ENCODE measurements at regions not wholly inside any gene's neighbourhood (a gene's known extent, or its start where the extent isn't known, plus 50 kb on each side); places are given as distances from the start of the nearest gene placed in this dataset.

GRCh38 chr14:28143316-28143715, 623.3 kb upstream of the FOXG1 start:
- Histone ChIP-seq H3K27ac (no peak overlapping the region), H3K4me3 (no peak overlapping the region), H3K9me3 (ENCODE audit: low read depth) (no peaks in the 10 kb centered on the region), H3K27me3 (no peaks in the 10 kb centered on the region), H3K36me3 (no peaks in the 10 kb centered on the region), H3K4me1 (ENCODE audit: low read depth) (no peaks in the 10 kb centered on the region)
- DNase-seq (ENCODE audit: low read depth in 1 of 2, low spot score in 1 of 2), result no peak
- TF ChIP-seq CTCF (IDR thresholded peaks at IDR 0.05; ENCODE audit: low read depth, low read length), result no peak

DNA sequence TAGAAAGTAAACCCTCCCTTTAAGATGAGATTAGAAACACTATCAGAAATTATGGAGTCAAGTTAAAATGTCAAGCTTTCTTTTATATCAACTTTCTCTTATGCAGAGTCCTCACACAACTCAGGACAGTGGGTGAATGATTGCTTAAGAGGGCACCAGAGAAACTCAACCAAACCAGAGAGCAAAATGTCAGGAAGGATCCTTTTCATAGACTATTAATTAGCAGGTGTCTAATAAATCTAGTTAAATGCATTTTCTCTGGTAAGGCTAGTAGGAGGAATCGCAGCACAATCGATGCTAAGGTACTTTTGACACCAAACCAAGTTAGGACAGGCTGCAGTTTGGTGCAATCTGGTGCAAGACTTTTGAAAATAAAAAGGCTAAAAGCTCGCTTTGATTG, 614.7 kb upstream of the FOXG1 start:
- H3K9me3 ChIP-seq (ENCODE audit: low read depth), result no peaks in the 10 kb centered on the region
- no peaks in the 10 kb centered on the region for H3K27me3 ChIP-seq
- H3K27ac ChIP-seq, result no peak overlapping the region
- TF ChIP-seq CTCF (IDR thresholded peaks at IDR 0.05; ENCODE audit: low read depth, low read length), result no peak
- DNase-seq (ENCODE audit: low read depth in 1 of 2, low spot score in 1 of 2), result no peak
- no peak overlapping the region for H3K4me3 ChIP-seq
- H3K4me1 ChIP-seq (ENCODE audit: low read depth), result no peaks in the 10 kb centered on the region
- H3K36me3 ChIP-seq, result no peaks in the 10 kb centered on the region

DNA sequence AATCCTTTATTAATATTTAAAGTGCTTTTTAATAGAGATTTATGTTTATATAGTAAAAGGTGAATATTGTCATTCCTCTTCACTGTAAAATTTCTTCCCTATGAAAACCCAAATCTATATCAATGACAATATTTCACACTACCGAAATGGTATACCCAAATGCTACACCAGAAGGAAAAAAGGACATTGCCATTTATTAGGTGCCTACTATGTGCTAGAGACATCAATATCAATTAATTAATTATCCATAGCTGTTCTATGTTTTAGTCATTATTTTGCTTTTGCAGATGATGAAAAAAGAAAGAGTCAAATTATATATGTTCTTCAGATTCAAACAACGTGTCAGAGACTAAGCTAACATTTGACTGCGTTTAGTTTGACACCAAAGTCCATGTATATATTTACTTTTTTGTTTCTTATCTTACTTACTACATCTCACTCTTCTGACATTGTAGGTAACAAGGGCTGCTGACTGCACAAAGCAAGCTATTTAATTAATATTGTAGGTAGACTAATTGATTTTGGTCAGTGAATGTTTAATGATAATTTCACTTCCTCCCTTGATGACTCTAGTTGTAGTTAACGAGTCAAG, 614.0 kb upstream of the FOXG1 start:
- Histone ChIP-seq H3K27ac (no peak overlapping the region), H3K4me3 (no peak overlapping the region)

GRCh38 chr14:28157289-28157869, 609.2 kb upstream of the FOXG1 start:
- no peaks in the 10 kb centered on the region for H3K4me1 ChIP-seq (ENCODE audit: low read depth)
- no peak for TF ChIP-seq CTCF (IDR thresholded peaks at IDR 0.05; ENCODE audit: low read depth, low read length)
- DNase-seq (ENCODE audit: low read depth in 1 of 2, low spot score in 1 of 2), result no peak

More for the DNA sequence above, 614.0 kb upstream of the FOXG1 start:
- Histone ChIP-seq H3K36me3 (no peaks in the 10 kb centered on the region), H3K9me3 (ENCODE audit: low read depth) (no peaks in the 10 kb centered on the region), H3K27me3 (no peaks in the 10 kb centered on the region), H3K4me1 (ENCODE audit: low read depth) (no peaks in the 10 kb centered on the region)
- TF ChIP-seq CTCF (IDR thresholded peaks at IDR 0.05; ENCODE audit: low read depth, low read length), result no peak
- no peak for DNase-seq (ENCODE audit: low read depth in 1 of 2, low spot score in 1 of 2)

DNA sequence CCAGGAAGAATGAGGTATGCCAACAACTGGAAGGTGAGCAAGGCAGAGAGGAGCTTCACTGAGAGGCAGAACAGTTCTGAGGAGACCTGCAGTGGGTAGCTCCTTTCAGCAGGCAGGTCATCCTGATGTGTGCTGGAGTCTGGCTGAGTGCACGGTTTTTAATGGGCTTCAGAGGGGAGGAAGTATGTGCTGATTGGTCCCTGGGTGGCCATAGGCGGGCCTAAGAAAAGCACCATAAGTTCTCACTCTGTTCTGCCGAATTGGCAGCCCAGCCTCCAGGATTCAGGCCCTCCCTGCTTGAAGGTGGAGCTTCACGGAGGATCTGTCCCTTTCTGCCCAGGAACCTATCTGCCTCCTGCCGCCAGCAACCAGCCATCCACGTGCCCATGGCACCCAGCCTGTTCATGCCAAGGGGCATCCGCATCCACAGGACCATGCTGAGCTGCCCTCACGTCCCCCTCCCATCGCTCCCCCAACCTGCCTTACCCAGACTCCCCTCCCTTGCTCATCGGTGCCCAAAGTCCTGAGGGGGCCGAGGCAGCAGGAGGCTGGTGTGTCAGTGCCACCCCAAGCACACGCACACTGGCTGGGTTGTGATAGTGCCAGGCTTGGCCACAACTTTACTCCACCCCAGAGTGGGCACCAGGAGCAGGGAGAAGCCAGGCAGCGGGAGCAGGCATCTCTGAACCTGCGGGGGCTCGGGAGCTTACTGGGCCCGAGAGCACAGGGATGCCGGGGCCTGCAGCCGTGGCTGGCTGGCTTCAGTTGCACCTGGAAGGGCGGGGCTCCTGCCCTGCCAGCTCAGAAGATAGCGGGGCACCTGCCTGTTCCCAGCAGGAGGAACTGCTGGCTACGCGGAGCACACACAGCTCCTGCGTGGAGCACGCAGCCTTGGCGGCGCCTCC, 608.4 kb upstream of the FOXG1 start:
- no peak for TF ChIP-seq CTCF (IDR thresholded peaks at IDR 0.05; ENCODE audit: low read depth, low read length)

More at GRCh38 chr14:28157289-28157869, 609.2 kb upstream of the FOXG1 start:
- Histone ChIP-seq H3K4me3 (no peak overlapping the region), H3K27ac (no peak overlapping the region), H3K36me3 (no peaks in the 10 kb centered on the region), H3K9me3 (ENCODE audit: low read depth) (no peaks in the 10 kb centered on the region), H3K27me3 (no peaks in the 10 kb centered on the region)

More for the DNA sequence above, 608.4 kb upstream of the FOXG1 start:
- H3K27ac ChIP-seq, result no peak overlapping the region
- H3K27me3 ChIP-seq, result no peaks in the 10 kb centered on the region
- H3K4me3 ChIP-seq, result no peak overlapping the region
- peaks cover 4% of the 10 kb centered on the region for H3K4me1 ChIP-seq (ENCODE audit: low read depth)
- DNase-seq (ENCODE audit: low read depth in 1 of 2, low spot score in 1 of 2), result no peak
- H3K9me3 ChIP-seq (ENCODE audit: low read depth), result no peaks in the 10 kb centered on the region
- H3K36me3 ChIP-seq, result no peaks in the 10 kb centered on the region
